Liver (tissue), 8 donors: ENCODE measurements at regions not wholly inside any gene's neighbourhood (a gene's known extent, or its start where the extent isn't known, plus 50 kb on each side); places are given as distances from the start of the nearest gene placed in this dataset.

Experiments used
- DNase-seq: peaks from one replicate; pipeline ENCODE4 v3.0.0-alpha.2; 2017; ENCODE audit warnings: low spot score
- H3K27ac ChIP-seq, 2 donors: one replicate each; pipeline ENCODE4 v1.7.0; 2013; ENCODE audit warnings: inconsistent platforms in 2 of 2, low read length in 2 of 2, control low read depth in 1 of 2, low read depth in 1 of 2, mild to moderate bottlenecking in 1 of 2
- H3K27me3 ChIP-seq, 4 donors: one replicate each; pipeline versions ENCODE4 v1.6.1 to v1.7.0; 2013; ENCODE audit warnings: low read length in 3 of 4, inconsistent platforms in 1 of 4, mild to moderate bottlenecking in 1 of 4, moderate library complexity in 1 of 4; ENCODE audit not compliant: control insufficient read depth in 4 of 4, insufficient read depth in 4 of 4
- H3K36me3 ChIP-seq, 4 donors: one replicate each; pipeline versions ENCODE4 v1.6.1 to v1.7.0; 2013; ENCODE audit warnings: low read length in 3 of 4, mild to moderate bottlenecking in 3 of 4, low read depth in 1 of 4, moderate library complexity in 1 of 4; ENCODE audit not compliant: control insufficient read depth in 4 of 4, insufficient read depth in 3 of 4
- H3K4me1 ChIP-seq, 4 donors: one replicate each; pipeline versions ENCODE4 v1.6.1 to v1.7.0; 2013; ENCODE audit warnings: low read length in 3 of 4, mild to moderate bottlenecking in 3 of 4, moderate library complexity in 1 of 4; ENCODE audit not compliant: control insufficient read depth in 4 of 4, insufficient read depth in 4 of 4
- H3K4me3 ChIP-seq, 3 donors: one replicate each; pipeline versions ENCODE4 v1.6.1 to v1.7.0; 2013; ENCODE audit warnings: low read length in 3 of 3, control low read depth in 1 of 3, low read depth in 1 of 3, mild to moderate bottlenecking in 1 of 3
- H3K9ac ChIP-seq, 2 donors: one replicate each; pipeline ENCODE4 v1.7.0; 2013; ENCODE audit warnings: low read length in 2 of 2, mild to moderate bottlenecking in 2 of 2, moderate library complexity in 2 of 2, control low read depth in 1 of 2, low read depth in 1 of 2
- H3K9me3 ChIP-seq, 4 donors: one replicate each; pipeline versions ENCODE4 v1.6.1 to v1.7.0; 2013; ENCODE audit warnings: low read length in 3 of 4; ENCODE audit not compliant: control insufficient read depth in 4 of 4
- EGR1 ChIP-seq, 2 donors: IDR thresholded peaks; 2 replicates each; pipeline ENCODE4 v1.6.1; 2016 to 2018; ENCODE audit warnings: antibody characterized with exemption in 2 of 2, low read depth in 2 of 2
- FOXA1 ChIP-seq: IDR thresholded peaks from 2 replicates; pipeline ENCODE4 v1.6.1; 2016; ENCODE audit warnings: antibody characterized with exemption
- FOXA2 ChIP-seq: IDR thresholded peaks from 2 replicates; pipeline ENCODE4 v1.6.1; 2016; ENCODE audit warnings: antibody characterized with exemption
- GABPA ChIP-seq, 2 donors: IDR thresholded peaks in 1 of 2; conservative IDR thresholded peaks in 1 of 2; 2 replicates each; pipeline ENCODE4 v1.6.1; 2016; ENCODE audit warnings: antibody characterized with exemption in 2 of 2, mild to moderate bottlenecking in 1 of 2, moderate library complexity in 1 of 2
- HNF4A ChIP-seq, 2 donors: conservative IDR thresholded peaks; 2 replicates each; pipeline ENCODE4 v1.6.1; 2016; ENCODE audit warnings: antibody characterized with exemption in 2 of 2, mild to moderate bottlenecking in 2 of 2
- NR2F2 ChIP-seq: IDR thresholded peaks from 2 replicates; pipeline ENCODE4 v1.6.1; 2016; ENCODE audit warnings: antibody characterized with exemption
- RAD21 ChIP-seq, 2 donors: IDR thresholded peaks; 2 replicates each; pipeline ENCODE4 v1.6.1; 2016; ENCODE audit warnings: antibody characterized with exemption in 2 of 2, mild to moderate bottlenecking in 2 of 2
- RXRA ChIP-seq, 2 donors: IDR thresholded peaks; 2 replicates each; pipeline ENCODE4 v1.6.1; 2017 to 2018; ENCODE audit warnings: antibody characterized with exemption in 2 of 2, mild to moderate bottlenecking in 1 of 2
- SP1 ChIP-seq: IDR thresholded peaks from 2 replicates; pipeline ENCODE4 v1.6.1; 2018; ENCODE audit warnings: antibody characterized with exemption, mild to moderate bottlenecking
- TAF1 ChIP-seq: conservative IDR thresholded peaks from 2 replicates; pipeline ENCODE4 v1.6.1; 2016; ENCODE audit warnings: antibody characterized with exemption, mild to moderate bottlenecking
- YY1 ChIP-seq: IDR thresholded peaks from 2 replicates; pipeline ENCODE4 v1.6.1; 2016; ENCODE audit warnings: antibody characterized with exemption, mild to moderate bottlenecking
- WGBS: extraction: QIAGEN DNeasy Blood & Tissue Kit; methylation state at CpG from one replicate; pipeline ENCODE4 v1.1.7; 2013; 5-methylcytosine and 5-hydroxymethylcytosine counted together
- TF ChIP-seq, protein P1 (sequence below): IDR thresholded peaks from 2 replicates; pipeline ENCODE4 v1.6.1; 2016; ENCODE audit warnings: antibody characterized with exemption
- TF ChIP-seq, protein P2 (sequence below): IDR thresholded peaks from 2 replicates; pipeline ENCODE4 v1.6.1; 2016; ENCODE audit warnings: antibody characterized with exemption
- TF ChIP-seq, protein P3 (sequence below): IDR thresholded peaks from 2 replicates; pipeline ENCODE4 v1.6.1; 2016; ENCODE audit warnings: antibody characterized with exemption
- TF ChIP-seq, protein P4 (sequence below): fragments of 150-350 bp; IDR thresholded peaks from 2 replicates; pipeline ENCODE4 v1.5.1; 2017; ENCODE audit warnings: improper control_type of control experiment, low read depth, low read length; ENCODE audit not compliant: missing input control
- TF ChIP-seq, protein P5 (sequence below): IDR thresholded peaks from 2 replicates; pipeline ENCODE4 v1.6.1; 2016; ENCODE audit warnings: antibody characterized with exemption, mild to moderate bottlenecking
- donor health status: healthy.
- donor health status: healthy.
- donor health status: healthy.
- donor health status: healthy.
- donor health status: healthy.

DNA sequence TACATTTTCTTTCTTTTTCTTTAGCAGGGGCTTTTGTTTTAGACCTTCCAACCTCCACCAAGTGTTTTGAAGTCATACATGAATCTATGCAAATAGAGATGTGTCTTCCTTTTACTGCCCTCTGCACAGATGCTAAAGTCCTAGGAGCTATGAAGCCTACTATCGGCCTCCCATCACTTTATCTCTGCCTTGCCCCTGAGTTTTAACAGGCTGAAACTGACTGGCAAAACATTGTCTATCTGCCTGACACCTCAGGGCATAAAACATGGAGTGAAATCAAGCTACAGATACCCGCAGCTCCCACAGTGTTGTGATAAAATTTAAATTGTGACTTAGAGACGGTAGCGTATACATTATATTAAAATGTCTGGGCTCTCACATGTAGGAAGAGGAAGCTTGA lies 604.6 kb upstream of the C9orf72 start (continued):
- no peak for TF ChIP-seq TAF1
- no peak for TF ChIP-seq GABPA (IDR thresholded peaks at IDR 0.05 in 1 of 2, conservative IDR thresholded peaks at IDR 0.05 in 1 of 2)

DNA sequence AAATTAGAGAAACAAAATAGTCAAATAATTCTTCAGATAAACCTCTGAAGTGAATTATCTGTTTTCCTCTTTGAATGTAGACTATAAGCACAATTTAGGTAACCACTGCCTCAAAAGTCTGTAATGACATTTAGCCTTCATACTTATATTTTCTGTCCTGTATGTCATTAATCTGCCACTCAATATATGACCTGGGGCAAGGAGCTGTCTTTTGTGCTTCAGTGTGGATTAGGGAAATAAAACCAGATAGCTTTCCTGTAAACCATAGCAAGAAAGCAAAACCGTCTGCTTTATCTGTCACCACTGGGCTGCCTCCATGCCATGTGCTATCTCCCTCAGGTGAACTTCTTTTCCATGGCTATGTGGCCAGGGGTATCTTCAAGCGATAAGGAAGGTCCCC lies 606.6 kb upstream of the C9orf72 start:
- no peaks in the 10 kb centered on the region for H3K27me3 ChIP-seq
- TF ChIP-seq GABPA (IDR thresholded peaks at IDR 0.05 in 1 of 2, conservative IDR thresholded peaks at IDR 0.05 in 1 of 2) = no peak
- no peak for TF ChIP-seq FOXA2
- TF ChIP-seq, protein P1, sequence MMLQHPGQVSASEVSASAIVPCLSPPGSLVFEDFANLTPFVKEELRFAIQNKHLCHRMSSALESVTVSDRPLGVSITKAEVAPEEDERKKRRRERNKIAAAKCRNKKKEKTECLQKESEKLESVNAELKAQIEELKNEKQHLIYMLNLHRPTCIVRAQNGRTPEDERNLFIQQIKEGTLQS = no peak
- TF ChIP-seq HNF4A (conservative IDR thresholded peaks at IDR 0.05) = no peak
- no peaks in the 10 kb centered on the region for H3K4me1 ChIP-seq
- no peak overlapping the region for H3K4me3 ChIP-seq
- H3K9me3 ChIP-seq = no peaks in the 10 kb centered on the region
- H3K9ac ChIP-seq = no peak overlapping the region
- WGBS = 72% methylated on average over 2 of the region's 2 CpGs
- H3K36me3 ChIP-seq = no peaks in the 10 kb centered on the region
- DNase-seq = no peak
- no peak overlapping the region for H3K27ac ChIP-seq

DNA sequence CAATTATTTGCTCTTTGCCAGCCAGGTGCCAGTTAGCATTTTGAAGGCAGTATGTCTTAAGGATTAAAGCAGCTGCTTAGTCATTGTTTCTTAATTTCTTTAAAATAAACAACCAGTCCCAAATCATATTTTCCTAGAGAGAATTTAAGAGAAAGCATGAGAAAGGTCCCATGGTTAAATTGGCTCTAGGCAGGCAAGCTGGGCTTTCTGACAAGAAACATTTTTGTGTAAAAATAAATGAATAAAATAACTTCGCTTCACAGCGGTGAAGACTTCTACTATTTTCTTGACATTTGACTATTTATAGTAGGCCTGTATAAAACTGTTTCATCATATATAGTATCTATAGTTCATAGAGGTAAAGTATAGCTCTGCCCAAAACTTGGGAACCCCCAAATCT lies 617.7 kb upstream of the C9orf72 start:
- H3K9ac ChIP-seq = no peak overlapping the region
- 79% methylated on average over 2 of the region's 2 CpGs for WGBS
- TF ChIP-seq FOXA1 = no peak
- TF ChIP-seq HNF4A (conservative IDR thresholded peaks at IDR 0.05) = no peak
- no peak for TF ChIP-seq NR2F2
- TF ChIP-seq, protein P2, sequence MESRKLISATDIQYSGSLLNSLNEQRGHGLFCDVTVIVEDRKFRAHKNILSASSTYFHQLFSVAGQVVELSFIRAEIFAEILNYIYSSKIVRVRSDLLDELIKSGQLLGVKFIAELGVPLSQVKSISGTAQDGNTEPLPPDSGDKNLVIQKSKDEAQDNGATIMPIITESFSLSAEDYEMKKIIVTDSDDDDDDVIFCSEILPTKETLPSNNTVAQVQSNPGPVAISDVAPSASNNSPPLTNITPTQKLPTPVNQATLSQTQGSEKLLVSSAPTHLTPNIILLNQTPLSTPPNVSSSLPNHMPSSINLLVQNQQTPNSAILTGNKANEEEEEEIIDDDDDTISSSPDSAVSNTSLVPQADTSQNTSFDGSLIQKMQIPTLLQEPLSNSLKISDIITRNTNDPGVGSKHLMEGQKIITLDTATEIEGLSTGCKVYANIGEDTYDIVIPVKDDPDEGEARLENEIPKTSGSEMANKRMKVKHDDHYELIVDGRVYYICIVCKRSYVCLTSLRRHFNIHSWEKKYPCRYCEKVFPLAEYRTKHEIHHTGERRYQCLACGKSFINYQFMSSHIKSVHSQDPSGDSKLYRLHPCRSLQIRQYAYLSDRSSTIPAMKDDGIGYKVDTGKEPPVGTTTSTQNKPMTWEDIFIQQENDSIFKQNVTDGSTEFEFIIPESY = no peak
- TF ChIP-seq SP1 = no peak
- no peak for TF ChIP-seq RAD21 (IDR thresholded peaks at IDR 0.05)
- TF ChIP-seq RXRA (IDR thresholded peaks at IDR 0.05) = no peak

DNA sequence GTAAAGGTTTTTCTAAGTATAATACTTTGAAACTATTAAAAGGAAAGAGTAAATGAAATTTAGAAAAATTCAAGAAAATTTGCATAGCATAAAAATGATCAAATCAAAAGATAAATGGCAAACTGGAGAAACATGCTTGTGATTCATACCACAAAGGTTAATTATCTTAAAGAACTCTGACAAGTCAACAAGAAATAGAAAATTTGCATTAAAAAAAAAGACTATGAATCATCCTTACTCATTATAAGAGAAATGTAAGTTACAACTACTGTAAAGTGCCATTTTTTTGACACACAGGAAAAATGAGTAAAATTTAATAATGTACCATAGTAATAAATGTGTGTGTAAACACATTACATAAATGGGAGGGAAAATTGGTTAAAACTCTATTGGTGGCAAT lies 624.4 kb upstream of the C9orf72 start:
- no peak for DNase-seq
- no peak overlapping the region for H3K9ac ChIP-seq
- no peaks in the 10 kb centered on the region for H3K27me3 ChIP-seq
- H3K36me3 ChIP-seq = no peaks in the 10 kb centered on the region
- H3K4me3 ChIP-seq = no peak overlapping the region
- no peaks in the 10 kb centered on the region for H3K9me3 ChIP-seq
- no peak overlapping the region for H3K27ac ChIP-seq
- no peaks in the 10 kb centered on the region for H3K4me1 ChIP-seq
- TF ChIP-seq, protein P3, sequence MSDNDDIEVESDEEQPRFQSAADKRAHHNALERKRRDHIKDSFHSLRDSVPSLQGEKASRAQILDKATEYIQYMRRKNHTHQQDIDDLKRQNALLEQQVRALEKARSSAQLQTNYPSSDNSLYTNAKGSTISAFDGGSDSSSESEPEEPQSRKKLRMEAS = no peak
- TF ChIP-seq RXRA (IDR thresholded peaks at IDR 0.05) = no peak
- TF ChIP-seq, protein P4, sequence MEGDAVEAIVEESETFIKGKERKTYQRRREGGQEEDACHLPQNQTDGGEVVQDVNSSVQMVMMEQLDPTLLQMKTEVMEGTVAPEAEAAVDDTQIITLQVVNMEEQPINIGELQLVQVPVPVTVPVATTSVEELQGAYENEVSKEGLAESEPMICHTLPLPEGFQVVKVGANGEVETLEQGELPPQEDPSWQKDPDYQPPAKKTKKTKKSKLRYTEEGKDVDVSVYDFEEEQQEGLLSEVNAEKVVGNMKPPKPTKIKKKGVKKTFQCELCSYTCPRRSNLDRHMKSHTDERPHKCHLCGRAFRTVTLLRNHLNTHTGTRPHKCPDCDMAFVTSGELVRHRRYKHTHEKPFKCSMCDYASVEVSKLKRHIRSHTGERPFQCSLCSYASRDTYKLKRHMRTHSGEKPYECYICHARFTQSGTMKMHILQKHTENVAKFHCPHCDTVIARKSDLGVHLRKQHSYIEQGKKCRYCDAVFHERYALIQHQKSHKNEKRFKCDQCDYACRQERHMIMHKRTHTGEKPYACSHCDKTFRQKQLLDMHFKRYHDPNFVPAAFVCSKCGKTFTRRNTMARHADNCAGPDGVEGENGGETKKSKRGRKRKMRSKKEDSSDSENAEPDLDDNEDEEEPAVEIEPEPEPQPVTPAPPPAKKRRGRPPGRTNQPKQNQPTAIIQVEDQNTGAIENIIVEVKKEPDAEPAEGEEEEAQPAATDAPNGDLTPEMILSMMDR = no peak
- no peak for TF ChIP-seq EGR1 (IDR thresholded peaks at IDR 0.05; ENCODE audit: low read depth in 2 of 2)
- TF ChIP-seq, protein P2 = no peak
- TF ChIP-seq, protein P1 = no peak
- TF ChIP-seq FOXA2 = no peak
- TF ChIP-seq YY1 = no peak
- no peak for TF ChIP-seq HNF4A (conservative IDR thresholded peaks at IDR 0.05)
- TF ChIP-seq, protein P5, sequence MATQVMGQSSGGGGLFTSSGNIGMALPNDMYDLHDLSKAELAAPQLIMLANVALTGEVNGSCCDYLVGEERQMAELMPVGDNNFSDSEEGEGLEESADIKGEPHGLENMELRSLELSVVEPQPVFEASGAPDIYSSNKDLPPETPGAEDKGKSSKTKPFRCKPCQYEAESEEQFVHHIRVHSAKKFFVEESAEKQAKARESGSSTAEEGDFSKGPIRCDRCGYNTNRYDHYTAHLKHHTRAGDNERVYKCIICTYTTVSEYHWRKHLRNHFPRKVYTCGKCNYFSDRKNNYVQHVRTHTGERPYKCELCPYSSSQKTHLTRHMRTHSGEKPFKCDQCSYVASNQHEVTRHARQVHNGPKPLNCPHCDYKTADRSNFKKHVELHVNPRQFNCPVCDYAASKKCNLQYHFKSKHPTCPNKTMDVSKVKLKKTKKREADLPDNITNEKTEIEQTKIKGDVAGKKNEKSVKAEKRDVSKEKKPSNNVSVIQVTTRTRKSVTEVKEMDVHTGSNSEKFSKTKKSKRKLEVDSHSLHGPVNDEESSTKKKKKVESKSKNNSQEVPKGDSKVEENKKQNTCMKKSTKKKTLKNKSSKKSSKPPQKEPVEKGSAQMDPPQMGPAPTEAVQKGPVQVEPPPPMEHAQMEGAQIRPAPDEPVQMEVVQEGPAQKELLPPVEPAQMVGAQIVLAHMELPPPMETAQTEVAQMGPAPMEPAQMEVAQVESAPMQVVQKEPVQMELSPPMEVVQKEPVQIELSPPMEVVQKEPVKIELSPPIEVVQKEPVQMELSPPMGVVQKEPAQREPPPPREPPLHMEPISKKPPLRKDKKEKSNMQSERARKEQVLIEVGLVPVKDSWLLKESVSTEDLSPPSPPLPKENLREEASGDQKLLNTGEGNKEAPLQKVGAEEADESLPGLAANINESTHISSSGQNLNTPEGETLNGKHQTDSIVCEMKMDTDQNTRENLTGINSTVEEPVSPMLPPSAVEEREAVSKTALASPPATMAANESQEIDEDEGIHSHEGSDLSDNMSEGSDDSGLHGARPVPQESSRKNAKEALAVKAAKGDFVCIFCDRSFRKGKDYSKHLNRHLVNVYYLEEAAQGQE = no peak
- TF ChIP-seq RAD21 (IDR thresholded peaks at IDR 0.05) = no peak
- no peak for TF ChIP-seq GABPA (IDR thresholded peaks at IDR 0.05 in 1 of 2, conservative IDR thresholded peaks at IDR 0.05 in 1 of 2)

More for the DNA sequence above, 617.7 kb upstream of the C9orf72 start:
- Histone ChIP-seq H3K27me3 (no peaks in the 10 kb centered on the region), H3K36me3 (no peaks in the 10 kb centered on the region), H3K4me3 (no peak overlapping the region), H3K4me1 (no peaks in the 10 kb centered on the region), H3K9me3 (peaks cover 0 to 3% (median 0%) of the 10 kb centered on the region in 4 donors), H3K27ac (no peak overlapping the region)
- no peak for DNase-seq
